Transverse colon (tissue), 4 donors: ENCODE measurements at regions not wholly inside any gene's neighbourhood (a gene's known extent, or its start where the extent isn't known, plus 50 kb on each side); places are given as distances from the start of the nearest gene placed in this dataset.

Experiments used
- POLR2AphosphoS5 ChIP-seq, 3 donors: sonication (generic); formaldehyde crosslinking; IDR thresholded peaks; one replicate each; pipeline ENCODE4 v1.6.1; 2016; ENCODE audit warnings: antibody characterized with exemption in 3 of 3
- TF ChIP-seq, protein P1 (sequence below), 5 experiments: fragments of 200-600 bp in 3 of 5; fragments of 450-650 bp in 2 of 5; sonication (generic) in 3 of 5; IDR thresholded peaks; 1 replicate in 2 of 5; 2 replicates in 3 of 5; pipeline ENCODE4 v1.5.1; 2016 to 2017; ENCODE audit warnings: antibody characterized with exemption in 5 of 5, inconsistent platforms in 3 of 5, mild to moderate bottlenecking in 2 of 5, moderate library complexity in 1 of 5

DNA sequence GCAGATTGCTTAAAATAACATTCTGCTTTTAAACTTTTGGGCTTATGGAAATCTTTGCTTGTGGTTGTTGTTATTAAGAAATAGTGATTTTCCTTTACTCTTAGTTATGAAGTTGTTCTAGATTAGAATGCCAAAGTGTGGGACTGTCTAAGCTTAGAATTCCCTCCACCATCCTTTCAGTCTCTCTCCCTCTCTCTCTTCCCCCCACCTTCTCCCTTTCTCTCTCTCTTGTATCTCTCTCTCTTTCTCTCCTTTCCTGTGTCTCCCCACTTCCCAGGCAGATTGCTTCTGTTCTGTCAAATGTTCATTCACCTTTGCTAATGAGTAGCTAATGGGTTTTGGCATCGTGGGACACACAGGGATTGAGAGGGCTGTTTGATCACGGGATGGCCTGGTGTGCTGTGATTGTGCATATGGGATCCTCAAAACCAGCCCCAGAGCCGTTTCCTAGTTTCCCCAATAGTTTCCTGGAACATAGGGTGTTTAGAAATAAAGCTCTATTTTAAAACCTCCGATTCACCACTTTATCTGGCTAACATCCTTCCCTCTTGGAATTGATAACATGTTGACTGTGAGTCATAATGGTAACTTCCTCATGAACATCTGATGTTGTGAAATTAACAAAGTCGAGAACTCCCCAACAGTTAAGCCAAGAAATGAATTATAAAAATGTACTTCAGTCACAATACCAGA is 502.6 kb downstream of the TMEM114 start:
- TF ChIP-seq POLR2AphosphoS5 (IDR thresholded peaks at IDR 0.05), result no peak
- TF ChIP-seq, protein P1, sequence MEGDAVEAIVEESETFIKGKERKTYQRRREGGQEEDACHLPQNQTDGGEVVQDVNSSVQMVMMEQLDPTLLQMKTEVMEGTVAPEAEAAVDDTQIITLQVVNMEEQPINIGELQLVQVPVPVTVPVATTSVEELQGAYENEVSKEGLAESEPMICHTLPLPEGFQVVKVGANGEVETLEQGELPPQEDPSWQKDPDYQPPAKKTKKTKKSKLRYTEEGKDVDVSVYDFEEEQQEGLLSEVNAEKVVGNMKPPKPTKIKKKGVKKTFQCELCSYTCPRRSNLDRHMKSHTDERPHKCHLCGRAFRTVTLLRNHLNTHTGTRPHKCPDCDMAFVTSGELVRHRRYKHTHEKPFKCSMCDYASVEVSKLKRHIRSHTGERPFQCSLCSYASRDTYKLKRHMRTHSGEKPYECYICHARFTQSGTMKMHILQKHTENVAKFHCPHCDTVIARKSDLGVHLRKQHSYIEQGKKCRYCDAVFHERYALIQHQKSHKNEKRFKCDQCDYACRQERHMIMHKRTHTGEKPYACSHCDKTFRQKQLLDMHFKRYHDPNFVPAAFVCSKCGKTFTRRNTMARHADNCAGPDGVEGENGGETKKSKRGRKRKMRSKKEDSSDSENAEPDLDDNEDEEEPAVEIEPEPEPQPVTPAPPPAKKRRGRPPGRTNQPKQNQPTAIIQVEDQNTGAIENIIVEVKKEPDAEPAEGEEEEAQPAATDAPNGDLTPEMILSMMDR (IDR thresholded peaks at IDR 0.05), result no peak
